NCI-H1092 (cell line): ENCODE measurements at regions not wholly inside any gene's neighbourhood (a gene's known extent, or its start where the extent isn't known, plus 50 kb on each side); places are given as distances from the start of the nearest gene placed in this dataset.
"Not testable (repeated sequence)": the region's sequence is repeated elsewhere in the genome, so short reads cannot be mapped to it uniquely, and the experiment has no call there.

Experiments used
- DNase-seq: peaks from one replicate; lab custom pipeline; 2025; lab: John Stamatoyannopoulos, UW

- DNase-seq: no peak
These were observed 675.6 kb downstream of the RPL10L start for GRCh38 chr14:45976001-45976400.

GRCh38 chr14:45972416-45972815, 679.2 kb downstream of the RPL10L start:
- DNase-seq: no peak

DNA sequence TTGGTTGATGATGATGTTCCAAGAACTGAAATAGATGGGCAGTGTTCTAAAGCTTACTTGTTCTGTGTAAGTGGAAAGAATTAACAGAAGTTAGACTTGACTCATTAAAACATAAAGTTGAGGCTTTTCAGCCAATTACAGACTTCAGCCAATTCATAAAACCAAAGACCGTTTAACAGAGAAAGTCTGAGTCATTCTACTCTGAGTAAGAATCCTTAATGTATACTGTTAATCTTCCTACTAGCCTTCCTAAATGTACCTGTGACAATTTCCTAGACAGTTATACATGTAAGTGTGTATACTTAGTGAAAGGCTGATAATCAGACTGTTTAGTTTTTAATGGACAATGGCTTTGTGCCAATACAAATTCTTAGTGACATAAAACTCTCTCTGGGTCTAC, 681.0 kb downstream of the RPL10L start:
- no peak for DNase-seq

DNA sequence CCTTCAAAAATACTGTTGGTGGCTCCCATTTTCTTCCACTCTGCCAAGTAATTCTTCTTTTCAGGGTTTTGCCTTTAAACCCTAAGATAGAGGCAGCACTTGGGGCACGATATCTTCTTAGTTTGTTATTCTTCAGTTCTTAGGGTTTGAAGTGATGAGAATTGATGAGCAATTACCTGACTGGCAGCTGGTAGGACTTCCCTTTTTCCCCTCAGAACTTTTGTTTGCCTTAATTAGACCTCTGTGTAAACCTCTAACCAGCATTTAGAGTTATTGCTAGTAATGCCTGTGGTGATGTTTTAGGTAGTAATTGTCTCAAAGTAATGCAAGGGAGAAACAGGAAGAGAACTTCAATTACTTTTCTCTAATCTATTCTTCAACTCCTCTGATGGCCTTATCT, 683.5 kb downstream of the RPL10L start:
- no peak for DNase-seq

DNA sequence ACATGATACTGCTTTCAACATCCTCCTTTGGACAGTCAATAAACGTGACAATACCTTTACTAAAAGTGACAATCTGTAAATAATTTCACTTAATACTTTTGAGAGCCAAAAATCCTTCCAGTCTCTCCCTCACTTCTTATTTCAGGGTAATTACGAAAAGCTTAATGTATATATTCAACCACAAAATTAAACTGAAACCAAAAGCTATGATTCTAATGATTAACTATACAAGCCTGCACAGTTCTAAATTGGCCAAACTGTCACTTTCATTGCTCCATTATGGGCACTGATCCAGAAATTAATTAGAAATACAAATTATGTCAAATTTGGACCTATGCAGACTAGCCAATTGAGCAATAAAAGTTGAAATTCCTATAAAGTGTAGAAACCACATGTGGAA, 696.5 kb upstream of the MIS18BP1 start:
- DNase-seq: no peak

DNA sequence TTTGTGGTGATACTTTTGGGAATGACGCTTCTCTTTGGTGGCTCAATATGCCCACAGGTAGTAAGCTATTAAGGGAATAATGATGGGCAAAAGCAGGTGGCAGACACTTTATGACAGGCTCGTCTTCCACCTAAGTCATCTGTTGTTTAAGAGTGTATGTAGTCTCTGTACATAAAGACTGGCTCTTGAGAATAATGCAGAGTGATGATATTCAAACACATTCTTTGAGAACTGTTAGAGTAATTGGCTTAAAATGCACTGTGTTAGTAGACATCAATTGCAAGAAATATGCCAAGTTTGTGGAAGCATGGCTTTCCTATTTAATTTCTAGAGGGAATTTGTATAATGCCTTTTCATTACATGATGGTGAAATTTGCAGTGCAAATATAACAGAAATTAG, 694.8 kb upstream of the MIS18BP1 start:
- DNase-seq: no peak

DNA sequence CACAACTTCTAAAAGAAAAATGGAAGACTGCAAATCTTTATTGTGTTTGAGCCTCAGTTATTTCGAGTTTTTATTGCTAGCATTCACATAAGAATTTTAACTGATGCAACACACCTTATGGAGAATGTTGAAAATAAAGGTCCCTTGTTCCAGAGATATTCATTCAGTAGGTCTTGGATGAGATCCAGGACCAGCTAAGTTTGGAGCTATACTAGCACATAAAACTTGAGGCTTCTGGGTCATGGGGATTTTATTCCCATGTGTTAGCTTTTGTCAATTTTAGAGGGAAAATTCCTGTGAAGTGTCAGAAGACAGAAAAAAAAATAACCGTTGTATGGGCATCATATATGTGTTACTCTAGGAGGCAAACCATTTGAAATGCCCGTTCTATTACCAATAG, 693.2 kb upstream of the MIS18BP1 start:
- DNase-seq: no peak

DNA sequence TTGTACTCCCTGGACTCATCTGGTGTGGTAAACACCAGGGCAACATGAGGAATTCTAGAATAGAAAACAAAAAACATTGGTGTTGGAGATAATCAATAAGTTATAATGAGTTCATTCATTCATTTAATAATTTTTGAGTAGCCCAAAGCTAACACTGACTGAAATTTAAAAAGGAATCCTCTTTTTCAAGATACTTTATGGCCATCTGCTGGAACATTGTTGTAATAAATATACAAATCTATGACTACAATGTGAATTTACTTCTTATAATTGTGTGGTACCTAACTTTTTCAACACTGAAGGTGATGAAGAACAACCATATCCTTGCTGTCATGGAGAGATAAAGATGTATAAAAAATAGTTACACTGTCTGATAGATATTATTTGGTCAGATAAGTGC, 687.3 kb upstream of the MIS18BP1 start:
- DNase-seq: no peak

DNA sequence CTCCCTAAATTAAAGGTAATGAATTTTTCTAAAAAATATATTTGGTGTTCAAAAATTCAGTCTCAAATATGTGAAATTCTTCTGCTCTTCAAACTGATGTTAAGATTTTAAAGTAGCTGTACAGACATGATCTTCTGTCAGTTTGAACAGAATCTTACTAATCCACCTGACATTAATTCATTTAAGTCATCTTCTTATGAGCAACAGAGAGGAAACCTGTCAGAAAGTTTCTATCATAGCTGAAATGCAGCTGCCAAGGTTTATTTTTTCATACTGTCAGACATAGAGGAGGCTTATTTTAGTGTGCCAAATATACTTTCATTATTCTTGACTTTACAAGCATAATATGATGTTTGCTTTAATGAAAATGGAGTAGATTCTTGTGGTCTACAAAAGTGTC, 686.6 kb upstream of the MIS18BP1 start:
- no peak for DNase-seq

DNA sequence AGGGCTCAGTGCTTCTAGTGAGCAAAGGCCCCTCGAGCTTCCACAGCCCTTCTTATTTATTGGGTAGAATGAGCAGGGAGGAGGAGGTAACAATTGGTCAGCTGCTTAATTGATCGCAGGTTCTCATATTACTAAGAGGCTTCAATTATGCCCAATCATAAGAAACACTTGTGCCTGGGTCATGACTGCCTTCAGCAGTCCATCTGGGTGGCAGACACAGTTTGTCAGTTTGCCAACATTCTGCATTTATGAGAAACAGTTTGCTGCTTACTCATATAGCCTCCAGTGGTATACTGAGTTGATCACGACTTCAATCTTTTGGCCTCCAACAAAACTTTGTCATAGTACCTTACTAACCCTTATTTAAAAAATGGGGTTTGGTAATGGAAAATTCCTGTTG, 667.0 kb upstream of the MIS18BP1 start:
- peak; percentile 2 for DNase-seq

DNA sequence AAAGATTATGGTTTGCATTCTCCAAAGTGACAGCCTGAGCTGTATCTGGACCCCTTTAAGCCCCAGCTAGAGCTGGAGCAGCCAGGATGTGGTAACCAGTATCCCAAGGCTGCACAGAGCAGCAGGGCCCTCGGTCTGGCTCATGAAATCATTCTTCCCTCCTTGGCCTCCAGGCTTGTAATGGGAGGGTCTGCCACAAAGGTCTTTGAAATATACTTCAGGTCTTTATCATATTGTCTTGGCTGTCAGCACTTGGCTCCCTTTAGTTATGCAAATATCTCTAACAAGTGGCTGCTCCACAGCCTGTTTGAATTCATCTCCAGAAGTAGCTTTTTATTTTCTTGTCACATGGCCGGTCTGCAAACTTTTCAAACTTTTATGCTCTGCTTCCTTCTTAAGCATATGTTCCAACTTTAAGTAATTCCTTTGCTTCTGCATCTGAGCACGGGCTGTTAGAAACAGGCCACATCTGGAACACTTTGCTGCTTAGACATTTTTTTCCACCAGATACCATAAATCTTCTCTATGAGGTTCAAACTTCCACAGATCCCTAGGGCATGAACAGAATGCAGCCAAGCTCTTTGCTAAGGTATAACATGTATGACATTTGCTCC, 663.4 kb upstream of the MIS18BP1 start:
- DNase-seq: no peak

DNA sequence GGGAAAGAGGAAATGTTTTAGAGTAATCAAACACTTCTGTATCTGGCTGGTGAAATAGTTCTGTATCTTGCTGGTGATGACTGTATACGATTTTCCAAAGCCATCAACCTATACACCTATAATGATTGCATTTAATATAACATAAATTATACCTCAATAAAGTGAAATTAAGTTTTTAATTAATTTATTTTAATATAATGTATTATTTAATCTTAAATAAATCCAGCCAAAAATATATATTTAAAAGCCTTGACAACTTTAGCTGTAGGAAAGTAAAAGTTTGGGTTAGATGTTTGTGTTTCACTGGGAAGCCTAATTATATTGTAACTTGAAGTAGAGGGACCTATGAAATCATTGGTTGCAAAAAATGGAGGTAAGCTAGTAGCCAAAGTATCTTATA, 654.8 kb upstream of the MIS18BP1 start:
- no peak for DNase-seq

DNA sequence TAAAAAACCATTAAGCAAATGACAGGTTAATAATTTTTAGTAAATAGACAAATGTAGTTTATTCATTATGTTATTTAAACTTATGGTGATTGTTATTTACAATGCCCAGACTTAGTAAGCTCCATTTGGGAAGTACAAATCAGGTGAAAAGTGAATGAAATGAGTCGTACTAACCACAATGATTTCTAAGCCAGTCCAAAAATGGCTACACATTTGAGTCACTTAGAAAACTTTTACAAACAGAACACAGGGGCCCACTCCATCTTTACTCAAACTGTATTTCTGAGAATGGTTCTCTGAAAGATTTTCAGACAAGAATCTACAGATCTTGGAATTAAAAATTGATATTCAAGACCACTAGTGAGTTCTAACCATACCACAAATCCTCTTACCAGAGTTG, 653.3 kb upstream of the MIS18BP1 start:
- DNase-seq: no peak

DNA sequence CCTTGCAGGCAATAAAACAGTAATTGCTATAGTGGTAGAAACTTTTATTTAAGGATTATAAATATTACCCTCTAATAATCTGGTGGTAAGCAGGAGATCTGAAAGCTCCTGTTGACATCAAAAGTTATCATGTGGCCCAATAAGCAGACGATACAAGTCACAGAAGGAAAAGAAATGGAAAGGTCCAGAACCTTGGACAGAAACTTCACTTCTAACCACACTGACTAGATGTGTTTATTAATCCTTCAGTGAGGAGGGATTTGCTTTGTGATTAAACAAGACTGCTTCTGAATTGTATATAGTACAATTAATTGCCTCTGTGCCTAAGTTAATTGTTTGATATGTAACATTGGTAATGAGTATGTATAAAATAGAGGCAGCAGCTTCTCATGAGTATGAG, 652.7 kb upstream of the MIS18BP1 start:
- no peak for DNase-seq

GRCh38 chr14:45904314-45904713, 651.3 kb upstream of the MIS18BP1 start:
- DNase-seq: no peak

DNA sequence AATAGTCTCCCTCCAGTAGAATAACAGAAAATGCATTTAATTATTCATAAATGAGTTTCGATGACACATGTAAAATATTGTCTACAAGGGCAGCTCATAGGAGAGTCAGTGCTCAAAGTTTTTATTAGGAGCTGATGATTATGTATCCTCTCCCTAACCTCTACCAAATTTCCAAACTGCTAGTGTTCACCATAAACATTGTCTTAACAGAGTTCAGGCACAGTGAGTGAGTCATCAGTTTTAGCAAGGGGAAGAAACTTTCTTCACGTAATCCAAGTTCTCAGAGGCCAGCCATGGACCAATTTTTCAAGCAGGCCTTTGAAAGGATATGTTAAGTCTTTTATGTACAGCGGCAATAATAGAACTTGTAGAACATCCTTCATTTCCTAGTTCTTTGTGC, 649.2 kb upstream of the MIS18BP1 start:
- no peak for DNase-seq

DNA sequence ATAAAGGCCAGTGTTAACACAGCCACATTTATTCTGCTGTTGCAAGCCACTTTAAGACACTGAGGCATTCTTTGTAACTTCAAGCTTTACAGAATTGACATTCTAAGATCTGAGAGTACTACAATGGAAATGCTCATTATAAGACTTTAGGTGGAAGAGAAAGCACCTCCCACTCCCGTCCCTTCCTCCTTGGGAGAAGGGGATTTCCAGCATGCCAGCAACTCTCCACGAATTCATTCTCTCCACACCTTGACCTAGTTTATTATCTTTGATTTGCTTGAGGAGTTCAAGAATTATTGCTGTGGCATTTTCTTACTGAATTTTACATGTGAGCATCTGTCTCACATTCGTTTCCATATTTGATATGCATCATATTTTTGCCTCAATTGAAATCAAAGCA, 644.4 kb upstream of the MIS18BP1 start:
- DNase-seq: no peak

GRCh38 chr14:45893127-45893526, 640.1 kb upstream of the MIS18BP1 start:
- DNase-seq: no peak

GRCh38 chr14:45891417-45892080, 638.5 kb upstream of the MIS18BP1 start:
- DNase-seq: peak; percentile 92

- DNase-seq: not testable (repeated sequence)
These were observed 635.8 kb upstream of the MIS18BP1 start for GRCh38 chr14:45888766-45889285.

DNA sequence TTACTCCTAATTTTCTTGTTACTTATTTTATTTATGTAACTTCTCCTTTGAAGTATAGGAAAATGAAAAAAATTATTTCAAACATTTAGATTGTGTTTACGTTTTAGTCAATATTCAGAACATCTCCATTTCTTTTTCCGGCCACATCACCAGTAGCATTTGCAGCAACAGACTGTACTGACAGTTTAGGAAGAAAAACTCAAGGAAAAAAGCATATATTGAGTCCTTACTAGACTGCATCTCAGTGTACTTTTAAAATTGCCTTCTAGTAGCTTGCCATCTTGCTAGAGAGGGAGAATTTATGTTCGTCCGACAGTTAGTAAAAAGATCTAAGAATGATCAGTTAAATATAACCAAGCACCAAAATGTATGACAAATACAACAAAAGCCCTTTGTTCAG, 625.0 kb upstream of the MIS18BP1 start:
- DNase-seq: no peak

- DNase-seq: no peak
These were observed 615.9 kb upstream of the MIS18BP1 start for GRCh38 chr14:45868863-45869262.

DNA sequence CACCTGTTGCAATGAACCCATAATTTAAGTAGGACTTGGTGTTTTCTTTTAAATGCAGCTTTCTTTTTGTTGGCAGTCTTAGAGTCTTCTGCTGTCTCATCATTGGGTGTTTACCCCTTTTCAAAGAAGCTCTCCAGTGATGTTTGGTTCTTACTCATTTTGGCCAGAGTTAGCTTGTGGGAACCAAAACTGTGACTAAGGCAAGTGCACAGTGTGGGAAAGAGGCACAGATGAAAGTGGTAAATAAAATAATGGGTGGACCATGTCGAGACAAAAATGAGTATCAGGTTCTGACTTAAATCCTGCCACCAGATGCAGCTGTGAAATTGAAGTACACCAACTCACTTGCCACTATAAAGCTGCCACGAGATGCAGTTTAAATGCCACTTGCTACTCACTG, 615.4 kb upstream of the MIS18BP1 start:
- no peak for DNase-seq
